Myocyte (in vitro differentiated cells): ENCODE measurements at regions not wholly inside any gene's neighbourhood (a gene's known extent, or its start where the extent isn't known, plus 50 kb on each side); places are given as distances from the start of the nearest gene placed in this dataset.
A peak's percentile ranks its signal among the peaks of the same experiment; 100 is the strongest.

Experiments
- DNase-seq: peaks from one replicate; pipeline ENCODE4 v3.0.0-alpha.2; 2012; ENCODE audit warnings: low read depth

DNA sequence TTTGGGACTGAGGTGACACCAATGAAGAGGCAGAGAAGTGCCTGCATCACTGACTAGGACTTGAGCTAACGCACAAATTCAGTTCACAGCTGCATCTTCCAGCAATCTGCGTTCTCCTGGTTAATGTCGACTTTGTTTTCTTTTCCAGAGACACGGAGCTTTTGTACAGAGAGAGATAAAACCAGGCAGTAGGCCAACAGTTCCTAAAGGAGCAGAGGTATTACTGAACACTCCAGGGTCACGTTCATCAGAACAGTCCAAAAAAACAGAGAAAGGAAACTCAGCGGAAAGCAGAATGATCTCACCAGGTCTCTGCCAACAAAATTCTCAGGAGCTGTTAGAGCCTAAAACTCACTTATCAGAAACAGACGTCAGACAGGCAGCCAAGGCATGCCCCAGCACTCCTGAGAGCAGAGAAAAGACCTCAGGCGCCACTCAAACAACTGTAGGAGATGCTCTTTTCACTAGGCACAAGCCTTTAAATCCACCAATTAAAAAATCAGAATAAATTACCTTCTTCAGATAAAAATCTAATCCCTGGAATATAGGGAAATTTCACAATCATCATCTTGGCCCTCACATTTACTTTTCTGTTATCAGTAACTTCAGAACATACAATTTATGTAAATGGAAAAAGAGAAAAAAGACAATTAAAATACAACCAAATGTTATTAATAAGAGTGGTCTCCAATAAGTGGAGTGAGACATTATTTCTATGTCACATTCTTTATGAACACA is 95.9 kb upstream of the SPTBN1 start:
- peak; percentile 29 for DNase-seq

DNA sequence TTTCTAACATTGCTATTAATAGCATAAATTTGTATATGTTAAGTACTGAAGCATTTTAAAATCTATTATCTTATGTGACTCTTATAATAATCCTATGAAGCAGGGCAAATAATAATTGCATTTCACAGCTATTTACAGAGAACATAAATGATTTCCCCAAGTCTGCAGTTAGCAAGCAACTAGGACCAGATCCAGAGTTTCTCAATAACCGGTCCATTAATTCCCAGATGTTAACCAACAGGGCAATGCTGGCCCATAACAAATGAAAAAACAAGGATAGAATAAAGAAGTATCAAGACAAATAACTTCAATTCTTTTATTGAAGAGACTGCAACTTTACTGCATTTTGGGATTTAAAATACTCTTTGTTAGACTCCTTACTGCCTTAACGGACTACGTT is 91.7 kb upstream of the SPTBN1 start:
- DNase-seq = no peak

DNA sequence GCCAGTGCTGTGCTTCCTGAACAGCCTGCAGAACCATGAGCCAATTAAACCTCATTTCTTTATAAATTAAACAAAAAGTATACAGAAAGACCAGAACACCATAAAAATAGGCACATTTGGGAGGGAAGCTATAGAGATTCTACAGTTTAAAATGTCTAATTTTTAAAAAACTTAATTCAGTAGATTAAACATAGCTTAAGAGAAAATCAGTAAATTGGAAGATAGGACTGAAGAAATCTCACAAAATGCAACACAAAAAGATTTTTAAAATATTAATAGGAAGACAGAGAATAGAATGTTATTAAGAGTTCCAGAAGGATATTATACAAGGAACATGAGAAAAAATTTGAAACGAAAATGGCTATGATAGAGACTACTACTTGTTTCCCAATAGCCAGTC is 90.5 kb upstream of the SPTBN1 start:
- DNase-seq = no peak

DNA sequence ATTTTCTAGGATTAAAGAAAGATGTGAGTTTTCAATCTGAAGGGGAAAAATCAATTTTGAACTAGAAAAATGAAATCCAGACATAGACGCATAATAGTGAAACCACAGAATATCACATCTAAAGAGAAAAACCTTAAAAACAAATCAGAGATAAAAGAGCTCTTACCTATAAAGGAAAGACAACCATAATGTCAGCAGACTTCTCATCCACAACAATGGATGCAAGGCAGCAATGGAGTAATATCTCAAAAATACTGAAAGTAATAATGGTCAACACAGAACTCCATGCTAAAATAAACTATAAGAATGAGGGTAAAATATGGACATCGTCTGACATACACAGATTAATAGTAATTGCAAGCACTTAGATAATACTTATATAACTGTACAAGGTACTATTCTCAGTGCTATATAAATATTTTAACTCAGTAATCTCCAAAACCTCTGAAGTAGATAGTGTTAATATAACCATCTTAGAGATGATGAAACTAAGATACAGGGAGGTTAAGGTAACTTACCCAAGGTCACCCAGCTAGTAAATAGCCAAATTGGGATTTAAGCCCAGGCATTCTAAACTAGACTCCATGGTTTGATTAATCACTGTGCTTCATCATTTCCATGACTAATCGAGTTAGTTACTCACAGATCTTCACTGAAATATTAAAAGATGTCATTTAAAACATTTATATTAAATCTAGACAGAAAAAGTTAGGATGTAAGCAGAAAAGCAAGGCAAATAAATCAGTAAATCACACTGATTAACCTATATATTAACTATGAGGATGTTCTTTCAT is 89.4 kb upstream of the SPTBN1 start:
- no peak for DNase-seq

DNA sequence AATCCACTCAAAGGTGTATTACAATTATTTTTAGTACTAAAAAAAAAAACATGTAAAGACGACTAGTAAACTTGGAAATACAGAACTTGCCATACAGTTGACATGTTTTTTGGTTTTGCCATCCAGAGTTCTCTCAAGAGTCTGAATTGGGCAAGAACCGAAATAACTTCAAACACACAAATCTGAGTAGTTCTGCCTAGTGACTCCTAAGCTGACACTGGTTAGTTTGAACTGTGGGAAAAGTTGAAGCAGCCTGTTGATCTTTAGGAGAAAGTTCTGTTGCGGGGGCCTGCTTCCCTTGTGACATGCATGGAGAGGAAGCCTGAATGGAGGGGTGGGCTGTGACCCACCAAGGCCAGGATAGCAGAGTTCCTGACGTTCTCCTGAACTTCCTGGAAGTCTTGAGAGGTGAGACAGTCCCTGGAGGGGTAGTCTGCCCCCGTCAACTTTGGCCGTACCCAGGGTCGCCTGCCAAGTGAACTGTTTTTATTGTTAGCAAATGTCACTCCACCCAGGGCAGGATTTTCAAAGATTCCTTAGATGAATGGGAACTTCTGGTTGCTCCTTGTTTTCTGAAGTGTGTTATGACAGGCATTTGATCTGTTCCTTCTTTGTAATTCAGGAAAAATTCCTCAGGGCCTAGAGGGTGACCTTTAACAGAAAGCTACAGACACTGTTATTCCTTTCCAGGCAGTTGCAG is 85.6 kb upstream of the SPTBN1 start:
- peak; percentile 52 for DNase-seq

DNA sequence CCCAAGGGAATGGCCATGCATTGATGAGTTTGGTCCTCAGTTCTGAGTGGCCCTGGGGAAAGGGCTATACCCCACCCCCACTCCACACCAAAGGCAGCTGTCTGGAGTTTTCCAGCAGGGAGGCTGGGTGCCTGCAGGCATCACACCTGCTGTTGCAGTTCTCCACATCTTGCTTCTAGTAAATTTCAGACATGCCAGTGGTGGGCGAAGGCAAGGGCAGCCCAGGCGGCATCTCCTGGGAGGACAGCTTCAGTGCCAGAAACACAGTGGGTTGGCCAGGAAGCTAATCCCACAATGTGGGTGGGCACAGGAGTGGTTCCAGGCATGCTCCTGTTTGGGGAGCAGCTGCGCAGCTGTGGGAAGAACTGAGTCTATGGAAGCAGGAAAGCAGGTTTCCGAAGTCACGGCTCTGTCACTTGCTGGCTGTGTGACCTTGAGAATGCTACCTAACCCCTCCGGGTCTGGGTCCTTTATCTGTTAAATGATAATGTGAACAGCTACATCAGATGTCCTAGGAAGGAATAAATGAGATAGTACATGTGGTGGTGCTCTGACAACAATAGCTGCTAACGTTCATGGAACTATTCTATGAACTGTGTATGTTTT is 84.6 kb upstream of the SPTBN1 start:
- peak; percentile 99 for DNase-seq

DNA sequence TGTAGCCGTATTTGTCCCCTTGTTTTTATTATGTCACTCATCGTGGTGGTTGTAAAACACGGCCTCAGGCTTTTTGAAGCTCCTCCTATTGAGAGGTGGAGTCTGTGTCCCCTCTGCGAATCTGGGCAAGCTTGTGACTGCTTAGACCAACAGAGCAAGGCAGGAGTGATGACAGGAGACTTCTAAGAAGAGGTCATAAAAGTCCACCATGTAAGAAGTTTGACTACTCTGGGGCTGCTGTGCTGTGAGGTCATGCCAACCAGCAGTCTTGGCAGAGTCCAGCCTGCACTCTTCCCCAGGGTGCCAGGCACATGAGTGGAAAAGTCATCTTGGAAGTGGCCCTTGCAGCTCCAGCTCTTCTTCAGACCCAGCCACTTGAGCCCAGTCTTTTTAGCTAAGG is 83.8 kb upstream of the SPTBN1 start:
- peak; percentile 65 for DNase-seq

DNA sequence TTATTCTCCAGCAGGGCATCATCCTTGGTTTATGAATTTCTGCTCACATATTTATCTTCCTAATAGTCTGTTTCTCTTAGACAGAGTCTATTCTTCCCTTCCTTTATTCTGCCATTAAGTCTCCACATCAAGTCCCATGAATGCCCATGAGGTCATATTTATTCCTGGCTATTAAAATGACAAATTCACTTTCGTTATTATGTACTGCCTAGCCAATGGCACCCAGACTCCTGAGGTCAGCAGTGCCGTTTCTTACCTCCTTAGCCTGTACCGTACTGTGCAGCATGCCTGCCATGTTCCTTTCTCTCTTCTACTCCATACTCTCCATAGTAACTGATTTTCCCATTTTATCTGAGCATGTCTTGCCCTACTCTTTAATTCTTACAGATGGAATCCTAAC is 82.3 kb upstream of the SPTBN1 start:
- DNase-seq = peak; percentile 56

DNA sequence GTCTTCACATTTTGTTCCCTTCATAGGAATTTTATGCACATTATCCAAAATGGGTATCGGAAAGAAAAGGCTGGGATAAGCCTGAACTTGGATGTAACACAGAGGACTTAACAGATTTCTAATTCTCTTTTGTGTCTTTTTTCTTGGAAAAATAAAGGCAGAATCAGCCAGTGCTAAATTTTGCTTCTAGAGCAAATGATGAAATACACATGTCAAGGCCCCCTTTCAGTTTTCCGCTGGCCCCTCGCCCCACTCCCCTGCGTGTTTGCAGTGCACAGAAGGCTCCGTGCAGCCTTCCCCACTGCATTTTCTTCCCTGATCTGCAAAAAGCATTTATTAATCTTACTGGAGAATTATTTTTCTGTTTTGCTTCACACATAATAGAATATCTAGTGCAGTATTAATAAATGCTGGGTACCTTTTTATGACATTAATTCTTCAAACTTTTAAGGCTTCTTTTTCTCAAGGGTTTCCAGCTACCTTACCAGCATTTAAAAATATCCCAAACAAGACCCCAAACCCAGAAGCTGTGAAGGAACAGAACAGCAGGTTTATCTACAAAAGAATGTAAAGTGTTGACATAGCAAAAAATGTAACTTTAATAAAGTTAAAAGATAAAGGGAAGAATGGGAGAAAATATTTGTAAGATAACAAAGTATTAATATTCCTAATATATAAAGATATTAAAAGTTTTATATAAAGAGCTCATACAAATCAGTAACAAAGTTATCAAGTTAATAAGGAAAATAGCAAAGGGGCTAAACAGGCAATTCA is 81.3 kb upstream of the SPTBN1 start:
- no peak for DNase-seq

DNA sequence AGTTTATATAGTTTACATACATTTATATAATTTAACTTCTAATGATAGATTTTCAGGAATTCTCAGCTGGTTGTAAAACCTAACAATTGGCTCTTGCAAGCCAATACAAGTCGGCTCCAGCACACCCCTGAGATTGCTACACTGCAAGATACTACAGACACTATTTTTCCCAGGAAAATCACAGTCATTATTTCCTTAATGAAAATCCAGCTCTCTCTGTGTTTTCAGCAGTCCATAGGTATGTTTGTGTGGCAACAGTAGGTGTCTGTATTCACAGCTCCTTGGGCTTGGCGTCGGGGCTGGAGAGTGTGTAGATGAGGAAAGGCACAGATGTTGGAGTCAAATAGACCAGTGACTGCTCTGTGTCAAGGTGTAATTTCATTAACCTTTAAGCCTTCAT is 78.7 kb upstream of the SPTBN1 start:
- no peak for DNase-seq

DNA sequence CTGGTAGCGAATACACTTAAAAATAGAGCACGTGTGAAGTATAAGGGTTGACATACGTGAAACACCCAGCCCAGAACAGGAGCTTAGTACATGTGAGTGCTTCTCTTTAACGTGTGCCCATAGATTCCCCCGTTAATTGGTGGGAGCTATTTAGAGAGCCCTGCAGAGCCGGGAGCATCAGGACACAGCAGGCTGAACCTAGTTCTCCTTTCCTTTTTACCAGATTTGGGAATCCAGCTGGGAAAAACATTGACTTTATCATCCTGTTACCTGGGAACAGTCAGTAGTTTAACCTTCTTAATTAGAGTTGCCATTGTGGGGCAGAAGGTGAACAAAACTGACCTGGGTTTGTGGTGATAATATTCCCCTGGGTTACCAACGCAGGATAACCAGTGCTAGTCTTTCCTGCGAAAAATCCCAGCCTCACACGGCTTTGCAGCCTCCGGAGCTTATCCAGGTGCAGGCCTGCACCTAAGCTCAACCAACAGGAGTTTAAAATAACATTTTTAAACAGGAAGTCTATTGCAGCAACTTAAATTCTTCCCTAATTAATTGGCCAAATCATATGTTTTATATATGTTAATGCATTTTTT is 78.1 kb upstream of the SPTBN1 start:
- DNase-seq = no peak

DNA sequence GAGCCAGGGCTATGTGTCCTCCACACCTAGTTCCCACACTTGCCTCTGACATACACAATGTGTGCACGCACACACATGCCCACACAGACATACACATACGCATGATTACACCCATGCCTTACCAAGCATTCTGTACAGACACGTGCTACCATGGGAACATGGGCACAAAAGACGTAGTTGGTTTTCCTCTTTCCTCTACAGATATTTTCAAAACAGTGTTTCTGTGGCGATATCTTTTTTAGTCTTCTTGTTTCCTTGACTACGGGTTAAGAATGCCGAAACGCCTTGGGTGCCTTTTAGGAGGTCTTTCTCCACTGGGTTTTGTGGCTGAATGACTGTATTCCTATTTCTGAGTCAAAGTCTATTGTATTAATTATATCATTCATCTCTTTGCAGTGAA is 75.5 kb upstream of the SPTBN1 start:
- DNase-seq = no peak

DNA sequence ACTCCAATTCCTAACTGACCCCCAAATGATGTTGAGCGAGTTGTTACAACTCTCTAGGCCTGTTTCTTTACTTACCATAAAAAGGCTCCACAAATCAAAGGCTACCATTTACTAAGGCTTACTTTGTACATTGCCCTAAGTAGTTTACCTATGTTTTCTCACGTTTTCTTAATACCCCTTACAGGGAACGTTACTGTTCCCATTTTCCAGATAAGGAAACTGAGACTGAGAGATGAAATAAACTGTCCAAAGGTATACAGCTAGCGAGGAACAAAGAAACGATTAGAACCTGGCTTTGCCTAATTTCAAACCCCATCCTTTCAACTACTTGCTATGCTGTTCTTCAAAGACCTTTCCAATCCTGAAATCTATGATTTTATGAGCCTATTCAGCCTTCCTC is 74.8 kb upstream of the SPTBN1 start:
- no peak for DNase-seq

DNA sequence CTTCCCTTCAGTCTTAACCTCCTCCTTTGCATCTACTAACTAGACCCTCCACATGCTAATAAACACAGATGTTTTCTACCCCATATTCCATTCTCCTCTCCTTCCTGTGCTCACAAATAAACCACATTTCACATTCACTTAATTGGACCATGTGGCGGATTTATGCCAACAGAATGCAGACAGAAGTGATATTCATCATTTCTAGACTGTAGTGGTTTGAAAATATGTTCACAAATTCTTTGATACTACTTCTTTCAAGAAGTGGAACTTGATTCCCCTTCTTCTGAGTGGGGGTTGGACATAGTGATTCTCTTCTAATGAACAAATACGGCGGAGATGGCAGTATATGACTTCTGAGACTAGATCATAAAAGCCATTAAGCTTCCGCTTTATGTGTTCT is 73.5 kb upstream of the SPTBN1 start:
- DNase-seq = no peak

DNA sequence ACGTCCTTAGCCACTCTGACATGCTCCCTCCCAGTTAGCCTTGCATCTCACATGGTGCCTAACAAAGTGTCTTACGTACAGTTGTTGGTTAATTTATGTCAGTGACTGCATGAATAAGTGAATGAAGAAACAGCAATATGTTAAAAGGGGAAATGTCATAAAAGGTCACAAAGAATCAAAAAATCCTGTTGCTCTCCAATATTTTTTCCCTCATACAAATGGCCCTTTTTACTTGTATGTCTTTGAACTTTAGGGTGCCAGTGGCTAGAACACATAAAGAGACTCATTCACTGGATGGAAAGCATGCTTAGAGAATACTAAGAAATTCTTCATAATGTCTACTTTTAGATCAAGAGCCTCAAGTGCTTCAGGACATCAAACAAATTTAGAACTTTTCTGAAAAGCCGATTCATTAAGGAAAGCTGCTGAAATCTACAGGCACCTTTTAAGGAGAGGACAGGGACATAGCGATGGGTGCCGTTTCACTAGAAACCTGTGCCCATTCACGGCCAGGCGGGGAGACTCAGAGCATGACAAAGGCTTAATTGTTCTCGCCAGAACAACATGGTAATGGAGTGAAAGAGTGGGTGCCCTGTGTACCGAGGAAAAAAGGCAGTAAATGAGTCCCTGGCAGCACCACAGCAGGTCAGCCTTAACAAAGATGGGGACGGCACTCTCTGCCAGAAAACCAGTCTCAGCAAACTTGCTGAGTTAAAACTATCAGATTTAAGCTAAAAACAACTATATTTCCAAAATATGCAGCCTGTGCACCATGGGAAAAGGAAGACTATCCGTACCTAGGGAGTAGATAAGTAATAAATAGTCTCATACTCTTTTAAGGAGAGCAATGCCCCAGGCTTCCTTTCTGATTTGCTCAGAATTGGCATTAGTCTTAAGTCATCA is 71.6 kb upstream of the SPTBN1 start:
- no peak for DNase-seq

DNA sequence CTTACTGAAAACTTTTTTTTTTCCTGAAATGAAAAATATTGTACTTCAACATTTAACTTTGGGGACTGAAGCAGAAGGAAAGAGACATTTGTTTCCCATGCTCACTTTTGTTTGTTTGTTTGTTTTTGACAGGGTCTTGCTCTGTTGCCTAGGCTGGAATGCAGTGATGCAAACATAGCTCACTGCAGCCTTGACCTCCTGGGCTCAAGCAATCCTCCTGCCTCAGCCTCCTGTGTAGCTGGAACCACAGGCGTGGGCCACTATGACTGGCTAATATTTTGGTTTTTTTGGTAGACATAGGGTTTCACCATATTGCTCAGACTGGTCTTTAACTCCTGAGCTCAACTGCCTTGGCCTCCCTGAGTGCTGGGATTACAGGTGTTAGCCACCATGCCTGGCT is 70.9 kb upstream of the SPTBN1 start:
- DNase-seq = no peak

DNA sequence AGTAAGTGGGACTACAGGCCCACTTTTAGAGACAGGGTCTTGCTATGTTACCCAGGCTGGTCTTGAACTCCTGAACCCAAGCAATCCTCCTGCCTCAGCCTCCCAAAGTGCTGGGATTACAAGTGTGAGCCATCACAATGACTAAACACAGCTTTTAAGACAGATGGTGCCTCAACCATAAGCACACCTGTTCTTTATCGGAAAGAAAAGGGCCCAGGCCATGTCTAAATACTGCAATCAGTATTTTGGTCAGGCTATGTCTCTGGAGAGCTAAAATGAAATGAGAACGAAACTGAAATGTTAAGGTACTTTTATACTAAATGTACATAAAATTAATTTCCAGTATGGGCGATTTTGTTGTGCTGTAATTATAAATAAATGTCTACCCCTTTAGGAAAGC is 69.5 kb upstream of the SPTBN1 start:
- peak; percentile 54 for DNase-seq

DNA sequence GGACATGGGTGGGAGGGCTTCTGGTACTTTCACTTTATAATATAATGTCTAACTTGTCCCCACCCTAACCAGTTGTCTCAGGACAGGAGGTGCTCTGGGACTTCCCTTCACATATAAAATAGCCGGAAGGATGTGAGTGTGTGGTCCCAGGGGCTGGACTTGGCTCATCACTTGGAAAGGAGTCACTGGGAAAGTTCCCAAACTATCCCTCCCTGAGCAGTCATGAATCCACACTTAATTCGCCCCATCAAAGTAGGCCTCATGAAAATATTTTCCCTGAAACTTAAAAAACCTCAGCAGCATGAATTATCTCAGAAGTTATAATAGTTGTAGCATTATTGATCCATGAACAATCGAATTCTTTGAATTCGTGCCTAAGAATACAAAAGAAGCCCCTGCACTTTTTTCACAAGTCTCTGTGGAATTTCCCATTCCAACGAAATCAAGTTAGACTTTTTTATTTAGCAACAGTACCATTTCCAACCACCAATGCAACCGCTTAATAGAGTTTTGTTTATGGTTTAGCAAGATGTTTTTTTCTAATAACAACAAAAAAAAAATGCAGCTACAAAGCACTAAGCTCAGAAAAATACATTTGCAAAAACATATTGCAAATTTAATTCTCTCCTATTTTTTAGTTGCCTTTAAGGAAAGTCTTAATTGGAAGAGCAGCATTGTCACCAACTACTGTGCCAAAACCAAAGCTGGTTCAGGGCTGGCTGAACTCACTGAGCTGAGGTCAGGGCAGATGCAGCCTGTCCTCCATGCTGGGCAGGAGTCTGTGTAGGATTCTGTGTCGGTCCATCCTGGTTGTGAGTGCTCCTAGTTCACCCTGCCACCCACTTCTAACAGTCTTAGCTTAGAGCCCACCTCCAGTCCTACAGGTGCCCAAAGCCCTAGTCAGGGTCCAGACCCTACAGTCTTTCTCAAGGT is 68.8 kb upstream of the SPTBN1 start:
- DNase-seq = peak; percentile 74

DNA sequence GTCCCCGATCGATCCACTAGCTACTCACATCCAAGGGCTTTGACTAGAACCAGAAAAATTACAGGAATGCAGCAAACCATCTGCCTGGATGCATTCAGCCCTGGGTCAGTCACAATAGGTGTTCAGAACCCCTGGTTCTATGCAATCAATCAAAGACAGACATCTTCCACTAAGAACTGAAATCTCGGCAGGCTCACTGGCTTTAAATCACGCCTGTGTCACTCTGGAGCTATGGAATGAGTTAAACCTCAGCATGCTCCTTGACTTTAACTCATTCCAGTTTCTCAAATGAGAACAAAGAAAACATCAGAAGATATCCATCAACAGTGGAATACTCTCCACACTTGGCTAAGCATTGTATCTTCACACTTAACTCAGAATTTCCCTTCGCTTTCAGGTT is 68.1 kb upstream of the SPTBN1 start:
- no peak for DNase-seq
